Prostate gland (tissue), 2 donors: ENCODE measurements at regions not wholly inside any gene's neighbourhood (a gene's known extent, or its start where the extent isn't known, plus 50 kb on each side); places are given as distances from the start of the nearest gene placed in this dataset.
"Not testable (repeated sequence)": the region's sequence is repeated elsewhere in the genome, so short reads cannot be mapped to it uniquely, and the experiment has no call there.

Source experiments
- DNase-seq: peaks from one replicate; pipeline ENCODE4 v3.0.0-alpha.2; 2019; ENCODE audit warnings: low spot score
- H3K27ac ChIP-seq, 2 donors: fragments of 200-600 bp; sonication (generic); 2 replicates each; pipeline ENCODE4 v1.5.1; 2017 to 2019
- H3K27me3 ChIP-seq: fragments of 200-600 bp; sonication (generic); replicated peaks from 2 replicates; pipeline ENCODE4 v1.5.1; 2019; ENCODE audit not compliant: insufficient read depth
- H3K36me3 ChIP-seq, 2 donors: fragments of 200-600 bp; sonication (generic); 1 replicate in 1 of 2; 2 replicates in 1 of 2; pipeline versions ENCODE4 v1.5.1 to v1.8.1; 2017 to 2019
- H3K4me1 ChIP-seq: fragments of 200-600 bp; sonication (generic); replicated peaks from 2 replicates; pipeline ENCODE4 v1.5.1; 2019
- H3K4me3 ChIP-seq, 2 donors: fragments of 200-600 bp; sonication (generic); 2 replicates each; pipeline ENCODE4 v1.5.1; 2017 to 2019
- H3K9me3 ChIP-seq: fragments of 200-600 bp; sonication (generic); 2 replicates; pipeline ENCODE4 v1.5.1; 2017
- CTCF ChIP-seq, 4 experiments: fragments of 200-600 bp in 2 of 4; fragments of 450-650 bp in 2 of 4; sonication (generic) in 2 of 4; IDR thresholded peaks; 1 replicate in 3 of 4; 2 replicates in 1 of 4; pipeline ENCODE4 v1.5.1; 2016 to 2019; ENCODE audit warnings: antibody characterized with exemption in 4 of 4, mild to moderate bottlenecking in 2 of 4, moderate library complexity in 2 of 4
- POLR2A ChIP-seq: fragments of 450-650 bp; IDR thresholded peaks from one replicate; pipeline ENCODE4 v1.6.1; 2016; ENCODE audit warnings: antibody characterized with exemption, mild to moderate bottlenecking
- POLR2AphosphoS5 ChIP-seq: sonication (generic); formaldehyde crosslinking; IDR thresholded peaks from one replicate; pipeline ENCODE4 v1.6.1; 2017; ENCODE audit warnings: antibody characterized with exemption
- WGBS: methylation state at CpG from one replicate; pipeline ENCODE4 v1.1.5; 2018; 5-methylcytosine and 5-hydroxymethylcytosine counted together
- intact Hi-C: fragments of 100-400 bp; cut with DNase I; formaldehyde crosslinking; loops from one replicate; pipeline ENCODE4 v1.14.2; 2022

DNA sequence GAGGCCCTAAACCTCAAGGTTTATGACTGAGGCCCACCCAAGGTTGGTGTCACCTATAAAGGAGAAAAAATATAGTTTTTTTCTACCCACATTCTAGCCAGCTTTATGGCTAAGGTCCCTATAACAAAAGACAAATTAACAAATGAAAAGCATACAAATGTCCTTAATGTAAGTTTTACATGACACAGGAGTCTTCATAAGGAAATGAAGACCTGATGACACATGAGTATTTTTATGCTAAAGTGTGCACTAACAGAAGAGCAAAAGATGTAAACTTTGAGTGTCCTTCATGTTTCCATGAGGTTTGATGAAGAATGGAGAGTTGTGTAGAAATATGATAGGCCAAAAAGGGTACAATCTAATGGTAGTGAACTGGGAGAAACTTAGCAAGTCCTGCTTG is 114.7 kb upstream of the INTU start:
- Histone ChIP-seq H3K27ac (no peak overlapping the region), H3K4me1 (no peaks in the 10 kb centered on the region), H3K9me3 (no peaks in the 10 kb centered on the region), H3K4me3 (no peak overlapping the region), H3K36me3 (no peaks in the 10 kb centered on the region), H3K27me3 (no peaks in the 10 kb centered on the region)
- DNase-seq: no peak
- intact Hi-C loops: no loop called here
- TF ChIP-seq POLR2AphosphoS5 (no peak), POLR2A (no peak), CTCF (IDR thresholded peaks at IDR 0.05) (no peak)

DNA sequence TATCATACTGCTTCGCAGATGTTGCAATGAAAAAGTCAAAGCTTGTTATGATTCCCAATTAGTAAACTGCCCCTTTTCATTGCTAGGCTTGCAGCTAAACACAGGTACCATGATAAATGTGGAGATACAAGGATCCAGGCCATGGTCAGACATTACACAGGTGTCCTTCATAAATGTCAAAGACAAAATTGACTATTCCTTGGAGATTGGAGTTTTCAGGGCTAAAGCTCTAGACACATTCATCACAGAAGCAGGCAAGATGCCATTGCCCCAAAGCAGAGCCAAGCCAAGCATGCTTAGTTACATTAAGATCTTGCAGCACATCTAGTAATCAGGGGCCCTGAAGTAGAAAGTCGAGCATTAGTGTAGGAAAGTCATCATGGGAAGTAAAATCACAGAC is 111.3 kb upstream of the INTU start:
- no peaks in the 10 kb centered on the region for H3K27me3 ChIP-seq
- no peak for DNase-seq
- 47% methylated on average over 2 of the region's 2 CpGs for WGBS
- H3K4me1 ChIP-seq: no peaks in the 10 kb centered on the region
- TF ChIP-seq POLR2A: no peak
- no peak for TF ChIP-seq CTCF (IDR thresholded peaks at IDR 0.05)
- no peak for TF ChIP-seq POLR2AphosphoS5
- no peaks in the 10 kb centered on the region for H3K9me3 ChIP-seq
- H3K27ac ChIP-seq: no peak overlapping the region
- no peaks in the 10 kb centered on the region for H3K36me3 ChIP-seq
- intact Hi-C loops: no loop called here
- no peak overlapping the region for H3K4me3 ChIP-seq

GRCh38 chr4:127523369-127523768 is 109.4 kb upstream of the INTU start:
- Histone ChIP-seq H3K27me3 (no peaks in the 10 kb centered on the region), H3K4me3 (no peak overlapping the region), H3K36me3 (no peaks in the 10 kb centered on the region), H3K27ac (no peak overlapping the region), H3K9me3 (no peaks in the 10 kb centered on the region), H3K4me1 (no peaks in the 10 kb centered on the region)
- DNase-seq: no peak
- TF ChIP-seq CTCF (IDR thresholded peaks at IDR 0.05): no peak
- no peak for TF ChIP-seq POLR2A
- intact Hi-C loops: no loop called here
- 97% methylated on average over 1 of the region's 1 CpG for WGBS

- no peaks in the 10 kb centered on the region for H3K9me3 ChIP-seq
- H3K36me3 ChIP-seq: no peaks in the 10 kb centered on the region
- no peak overlapping the region for H3K4me3 ChIP-seq
- H3K27me3 ChIP-seq: no peaks in the 10 kb centered on the region
- H3K27ac ChIP-seq: no peak overlapping the region
- TF ChIP-seq CTCF (IDR thresholded peaks at IDR 0.05) (no peak), POLR2A (no peak), POLR2AphosphoS5 (no peak)
- no peak for DNase-seq
- H3K4me1 ChIP-seq: no peaks in the 10 kb centered on the region
- intact Hi-C loops: no loop called here
Observed at GRCh38 chr4:127525608-127526007, 107.1 kb upstream of the INTU start.

DNA sequence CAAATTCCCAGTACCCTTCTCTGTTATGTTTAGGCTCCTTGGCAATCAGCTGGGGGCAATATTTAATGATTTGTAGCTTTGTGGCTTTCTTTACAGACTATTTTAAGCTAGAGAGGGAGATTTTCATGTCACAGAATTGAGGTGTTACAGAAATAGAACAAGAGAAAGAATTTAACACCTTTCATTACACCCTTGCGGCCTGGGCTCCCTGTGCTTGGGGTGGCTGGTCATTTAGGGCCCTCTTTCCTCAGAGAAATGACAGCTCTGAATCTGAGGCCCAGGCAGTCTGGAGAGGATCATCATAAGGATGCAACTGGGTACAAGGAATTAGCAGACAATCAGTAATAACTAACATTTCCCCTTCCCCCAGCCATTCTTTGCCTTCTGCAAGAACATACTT is 104.5 kb upstream of the INTU start:
- Histone ChIP-seq H3K36me3 (no peaks in the 10 kb centered on the region), H3K9me3 (no peaks in the 10 kb centered on the region), H3K4me3 (no peak overlapping the region), H3K27ac (no peak overlapping the region), H3K27me3 (no peaks in the 10 kb centered on the region), H3K4me1 (no peaks in the 10 kb centered on the region)
- WGBS: 100% methylated on average over 1 of the region's 1 CpG
- intact Hi-C loops: no loop called here
- DNase-seq: no peak
- no peak for TF ChIP-seq POLR2AphosphoS5

GRCh38 chr4:127529879-127530278 is 102.9 kb upstream of the INTU start:
- H3K27ac ChIP-seq, intact Hi-C loops, DNase-seq, H3K4me1 ChIP-seq, H3K4me3 ChIP-seq, H3K9me3 ChIP-seq, H3K36me3 ChIP-seq, H3K27me3 ChIP-seq: not testable (repeated sequence)
